GM18520 (cell line): ENCODE measurements at regions not wholly inside any gene's neighbourhood (a gene's known extent, or its start where the extent isn't known, plus 50 kb on each side); places are given as distances from the start of the nearest gene placed in this dataset.

Source experiments
- ATAC-seq: cut with Tn5 transposase; IDR thresholded peaks from one replicate; pipeline ENCODE4 v1.9.1; 2021; ENCODE audit not compliant: unreplicated experiment

GRCh38 chr18:43481069-43481468, 203.8 kb upstream of the SYT4 start:
- no peak for ATAC-seq

GRCh38 chr18:43482136-43482535, 204.8 kb upstream of the SYT4 start:
- no peak for ATAC-seq

- ATAC-seq = no peak
Measured at GRCh38 chr18:43482600-43482999, 205.3 kb upstream of the SYT4 start.

- ATAC-seq = no peak
Measured at GRCh38 chr18:43484710-43485109, 207.4 kb upstream of the SYT4 start.

- ATAC-seq = no peak
Measured at GRCh38 chr18:43485545-43485963, 208.3 kb upstream of the SYT4 start.

- ATAC-seq = no peak
Measured at GRCh38 chr18:43486462-43486861, 209.2 kb upstream of the SYT4 start.

GRCh38 chr18:43501099-43501498, 223.8 kb upstream of the SYT4 start:
- ATAC-seq = no peak

GRCh38 chr18:43506935-43507334, 229.6 kb upstream of the SYT4 start:
- no peak for ATAC-seq

- no peak for ATAC-seq
Measured at GRCh38 chr18:43507842-43508481, 230.7 kb upstream of the SYT4 start.

GRCh38 chr18:43514747-43515146, 237.5 kb upstream of the SYT4 start:
- no peak for ATAC-seq

GRCh38 chr18:43515481-43515880, 238.2 kb upstream of the SYT4 start:
- ATAC-seq = no peak

- no peak for ATAC-seq
Measured at GRCh38 chr18:43524260-43524659, 247.0 kb upstream of the SYT4 start.

GRCh38 chr18:43525169-43525568, 247.9 kb upstream of the SYT4 start:
- ATAC-seq = no peak

- ATAC-seq = no peak
Measured at GRCh38 chr18:43526426-43527145, 249.3 kb upstream of the SYT4 start.

- no peak for ATAC-seq
Measured at GRCh38 chr18:43531438-43531837, 254.1 kb upstream of the SYT4 start.

- no peak for ATAC-seq
Measured at GRCh38 chr18:43533371-43533770, 256.1 kb upstream of the SYT4 start.

- ATAC-seq = no peak
Measured at GRCh38 chr18:43534511-43534910, 257.2 kb upstream of the SYT4 start.

- no peak for ATAC-seq
Measured at GRCh38 chr18:43539862-43540261, 262.6 kb upstream of the SYT4 start.

- ATAC-seq = no peak
Measured at GRCh38 chr18:43542016-43542415, 264.7 kb upstream of the SYT4 start.

GRCh38 chr18:43543236-43543635, 265.9 kb upstream of the SYT4 start:
- ATAC-seq = no peak

GRCh38 chr18:43547456-43547855, 270.2 kb upstream of the SYT4 start:
- no peak for ATAC-seq

GRCh38 chr18:43559507-43559906, 282.2 kb upstream of the SYT4 start:
- ATAC-seq = no peak

GRCh38 chr18:43563780-43564179, 286.5 kb upstream of the SYT4 start:
- ATAC-seq = no peak
